Suprapubic skin (tissue), 4 donors: ENCODE measurements at regions not wholly inside any gene's neighbourhood (a gene's known extent, or its start where the extent isn't known, plus 50 kb on each side); places are given as distances from the start of the nearest gene placed in this dataset.
"Not testable (repeated sequence)": the region's sequence is repeated elsewhere in the genome, so short reads cannot be mapped to it uniquely, and the experiment has no call there.

Experiments
- DNase-seq, 2 donors: peaks; one replicate each; pipeline ENCODE4 v3.0.0-alpha.2; 2019; ENCODE audit warnings: low spot score in 2 of 2
- H3K27ac ChIP-seq: fragments of 200-600 bp; sonication (generic); one replicate; pipeline ENCODE4 v1.5.1; 2019
- H3K27me3 ChIP-seq: fragments of 200-600 bp; sonication (generic); one replicate; pipeline ENCODE4 v1.5.1; 2019
- H3K36me3 ChIP-seq: fragments of 200-600 bp; sonication (generic); one replicate; pipeline ENCODE4 v1.5.1; 2019
- H3K4me1 ChIP-seq: fragments of 200-600 bp; sonication (generic); one replicate; pipeline ENCODE4 v1.5.1; 2019
- H3K4me3 ChIP-seq: fragments of 200-600 bp; sonication (generic); one replicate; pipeline ENCODE4 v1.5.1; 2019; ENCODE audit warnings: mild to moderate bottlenecking
- H3K9me3 ChIP-seq: fragments of 200-600 bp; sonication (generic); one replicate; pipeline ENCODE4 v1.5.1; 2019
- EP300 ChIP-seq: sonication (generic); formaldehyde crosslinking; IDR thresholded peaks from one replicate; pipeline ENCODE4 v1.6.1; 2017; ENCODE audit warnings: antibody characterized with exemption
- POLR2A ChIP-seq, 2 donors: fragments of 450-650 bp; IDR thresholded peaks; one replicate each; pipeline ENCODE4 v1.6.1; 2017; ENCODE audit warnings: antibody characterized with exemption in 2 of 2, mild to moderate bottlenecking in 2 of 2, moderate library complexity in 2 of 2
- POLR2AphosphoS5 ChIP-seq, 3 donors: sonication (generic); formaldehyde crosslinking; IDR thresholded peaks; one replicate each; pipeline ENCODE4 v1.6.1; 2017; ENCODE audit warnings: antibody characterized with exemption in 3 of 3
- WGBS: methylation state at CpG from one replicate; pipeline ENCODE4 v1.1.5; 2018; 5-methylcytosine and 5-hydroxymethylcytosine counted together
- TF ChIP-seq, protein P1 (sequence below), 2 donors: fragments of 200-600 bp in 1 of 2; fragments of 450-650 bp in 1 of 2; sonication (generic) in 1 of 2; IDR thresholded peaks; one replicate each; pipeline ENCODE4 v1.5.1; 2016 to 2019; ENCODE audit warnings: antibody characterized with exemption in 2 of 2, mild to moderate bottlenecking in 1 of 2, moderate library complexity in 1 of 2

DNA sequence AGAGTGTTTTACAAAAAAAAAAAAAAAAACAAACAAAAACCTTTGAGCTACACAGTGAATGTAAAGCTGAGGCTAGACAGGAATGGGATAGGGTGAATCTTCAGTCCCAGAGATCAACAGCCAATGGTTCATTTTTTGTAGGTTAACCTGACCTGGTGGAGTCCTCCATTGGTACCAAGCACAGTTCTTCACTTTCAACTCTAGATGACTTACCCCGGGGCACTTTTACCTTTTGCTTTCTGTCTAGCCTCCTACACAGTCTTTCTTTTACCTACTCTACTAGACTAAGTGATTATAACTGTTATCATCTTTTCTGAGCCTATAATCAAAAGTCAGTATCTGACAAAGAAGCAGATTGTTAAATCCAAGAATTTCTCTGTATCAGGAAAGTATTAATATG, 50.9 kb downstream of the ANXA2R start:
- Histone ChIP-seq H3K27me3 (peaks cover 43% of the 10 kb centered on the region), H3K4me1 (no peaks in the 10 kb centered on the region), H3K36me3 (no peaks in the 10 kb centered on the region), H3K9me3 (no peaks in the 10 kb centered on the region), H3K4me3 (no peak overlapping the region), H3K27ac (no peak overlapping the region)
- TF ChIP-seq, protein P1, sequence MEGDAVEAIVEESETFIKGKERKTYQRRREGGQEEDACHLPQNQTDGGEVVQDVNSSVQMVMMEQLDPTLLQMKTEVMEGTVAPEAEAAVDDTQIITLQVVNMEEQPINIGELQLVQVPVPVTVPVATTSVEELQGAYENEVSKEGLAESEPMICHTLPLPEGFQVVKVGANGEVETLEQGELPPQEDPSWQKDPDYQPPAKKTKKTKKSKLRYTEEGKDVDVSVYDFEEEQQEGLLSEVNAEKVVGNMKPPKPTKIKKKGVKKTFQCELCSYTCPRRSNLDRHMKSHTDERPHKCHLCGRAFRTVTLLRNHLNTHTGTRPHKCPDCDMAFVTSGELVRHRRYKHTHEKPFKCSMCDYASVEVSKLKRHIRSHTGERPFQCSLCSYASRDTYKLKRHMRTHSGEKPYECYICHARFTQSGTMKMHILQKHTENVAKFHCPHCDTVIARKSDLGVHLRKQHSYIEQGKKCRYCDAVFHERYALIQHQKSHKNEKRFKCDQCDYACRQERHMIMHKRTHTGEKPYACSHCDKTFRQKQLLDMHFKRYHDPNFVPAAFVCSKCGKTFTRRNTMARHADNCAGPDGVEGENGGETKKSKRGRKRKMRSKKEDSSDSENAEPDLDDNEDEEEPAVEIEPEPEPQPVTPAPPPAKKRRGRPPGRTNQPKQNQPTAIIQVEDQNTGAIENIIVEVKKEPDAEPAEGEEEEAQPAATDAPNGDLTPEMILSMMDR (IDR thresholded peaks at IDR 0.05) = no peak
- TF ChIP-seq POLR2A (IDR thresholded peaks at IDR 0.05) (no peak), EP300 (no peak), POLR2AphosphoS5 (IDR thresholded peaks at IDR 0.05) (no peak)
- 94% methylated on average over 1 of the region's 1 CpG for WGBS
- no peak for DNase-seq

DNA sequence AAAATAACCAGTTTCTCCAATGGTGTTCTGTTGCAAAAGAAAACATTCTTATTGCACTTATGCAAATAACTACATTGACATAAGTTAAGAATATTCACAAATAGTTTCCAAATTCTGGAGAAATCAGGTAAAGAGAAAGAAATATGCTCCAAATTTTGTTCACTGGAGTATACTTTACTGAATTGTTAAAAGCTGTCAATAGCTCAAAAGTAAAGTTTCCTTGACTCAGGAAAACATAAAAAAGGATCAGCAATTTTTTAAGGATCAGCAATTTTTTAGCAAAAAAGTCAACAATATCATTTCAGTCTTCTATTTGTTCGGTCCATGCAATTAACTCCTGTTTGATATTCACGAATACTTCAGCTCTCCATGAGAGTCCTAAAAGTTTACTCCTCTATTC, 51.6 kb downstream of the ANXA2R start:
- no peak overlapping the region for H3K27ac ChIP-seq
- no peak for DNase-seq
- no peak overlapping the region for H3K4me3 ChIP-seq
- H3K36me3 ChIP-seq = no peaks in the 10 kb centered on the region
- WGBS = 89% methylated on average over 2 of the region's 2 CpGs
- no peaks in the 10 kb centered on the region for H3K9me3 ChIP-seq
- H3K4me1 ChIP-seq = no peaks in the 10 kb centered on the region
- TF ChIP-seq POLR2AphosphoS5 (IDR thresholded peaks at IDR 0.05) = no peak
- TF ChIP-seq, protein P1 (IDR thresholded peaks at IDR 0.05) = no peak
- no peak for TF ChIP-seq EP300
- no peak for TF ChIP-seq POLR2A (IDR thresholded peaks at IDR 0.05)
- H3K27me3 ChIP-seq = peaks cover 36% of the 10 kb centered on the region

DNA sequence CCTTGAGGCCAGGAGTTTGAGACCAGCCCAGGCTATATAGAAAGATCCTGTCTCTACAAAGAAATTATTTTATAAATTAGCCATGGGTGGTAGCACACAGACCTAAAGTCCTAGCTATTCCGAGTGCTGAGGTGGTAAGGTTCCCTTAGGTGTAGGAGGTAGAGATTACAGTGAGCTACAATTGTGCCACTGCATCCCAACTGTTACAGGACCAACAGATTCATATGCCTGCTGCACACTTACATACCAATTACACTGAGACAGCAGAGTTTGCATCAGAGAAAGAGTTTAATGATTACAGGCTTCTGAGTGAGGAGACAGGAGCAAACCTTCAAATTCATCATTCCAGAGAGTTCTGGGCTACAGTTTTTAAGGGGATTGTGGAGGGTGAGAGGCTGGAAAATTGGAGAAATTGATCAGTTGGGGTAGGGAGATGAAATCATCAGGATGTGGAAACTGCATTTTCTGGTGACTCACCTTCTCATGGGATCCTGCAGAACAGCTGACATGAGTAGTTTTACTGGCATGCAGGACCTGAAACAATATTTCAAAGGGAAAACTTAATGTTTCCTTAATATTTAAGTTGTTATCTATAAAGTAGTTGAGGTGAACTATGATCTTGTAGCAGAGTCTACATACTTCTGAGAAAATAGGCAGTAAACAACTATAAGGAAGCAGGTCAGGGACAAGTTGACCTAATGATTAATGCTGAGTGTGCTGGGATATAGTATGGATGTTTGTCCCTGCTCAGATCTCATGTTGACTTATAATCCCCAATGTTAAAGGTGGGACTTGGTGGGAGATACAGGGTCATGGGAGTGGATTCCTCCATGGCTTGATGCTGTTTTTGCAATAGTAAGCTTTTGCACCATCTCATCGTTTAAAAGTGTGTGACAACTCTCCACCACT, 54.7 kb downstream of the ANXA2R start:
- H3K27ac ChIP-seq = no peak overlapping the region
- no peaks in the 10 kb centered on the region for H3K9me3 ChIP-seq
- WGBS = 85% methylated on average over 2 of the region's 2 CpGs
- no peak for TF ChIP-seq POLR2AphosphoS5 (IDR thresholded peaks at IDR 0.05)
- TF ChIP-seq EP300 = no peak
- TF ChIP-seq, protein P1 (IDR thresholded peaks at IDR 0.05) = no peak
- no peak for TF ChIP-seq POLR2A (IDR thresholded peaks at IDR 0.05)
- no peak overlapping the region for H3K4me3 ChIP-seq
- H3K36me3 ChIP-seq = no peaks in the 10 kb centered on the region
- DNase-seq = no peak
- no peaks in the 10 kb centered on the region for H3K4me1 ChIP-seq
- peaks cover 13% of the 10 kb centered on the region for H3K27me3 ChIP-seq

DNA sequence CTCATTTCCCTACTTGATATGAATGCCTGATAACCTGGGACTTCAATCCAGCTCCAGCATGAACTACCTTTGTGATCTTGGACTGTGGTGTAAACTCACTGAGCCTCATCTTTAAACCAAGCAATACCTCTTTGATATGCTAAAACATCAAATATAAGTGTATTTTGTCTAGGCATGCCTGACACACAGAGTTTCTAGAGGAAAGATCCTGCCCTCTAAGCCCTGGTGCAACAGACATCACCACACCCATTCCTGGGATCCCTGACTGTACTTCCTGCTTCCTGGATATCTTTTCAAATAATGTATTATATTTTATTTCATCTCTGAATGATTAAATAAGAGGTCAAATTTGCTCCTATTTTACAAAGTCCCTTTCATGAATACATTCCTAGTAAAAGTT, 55.8 kb downstream of the ANXA2R start:
- Histone ChIP-seq H3K27ac (no peak overlapping the region), H3K27me3 (peaks cover 7% of the 10 kb centered on the region), H3K4me1 (no peaks in the 10 kb centered on the region), H3K36me3 (no peaks in the 10 kb centered on the region), H3K4me3 (no peak overlapping the region), H3K9me3 (no peaks in the 10 kb centered on the region)
- TF ChIP-seq POLR2A (IDR thresholded peaks at IDR 0.05) (no peak), EP300 (no peak), POLR2AphosphoS5 (IDR thresholded peaks at IDR 0.05) (no peak)
- TF ChIP-seq, protein P1 (IDR thresholded peaks at IDR 0.05) = no peak
- DNase-seq = no peak

DNA sequence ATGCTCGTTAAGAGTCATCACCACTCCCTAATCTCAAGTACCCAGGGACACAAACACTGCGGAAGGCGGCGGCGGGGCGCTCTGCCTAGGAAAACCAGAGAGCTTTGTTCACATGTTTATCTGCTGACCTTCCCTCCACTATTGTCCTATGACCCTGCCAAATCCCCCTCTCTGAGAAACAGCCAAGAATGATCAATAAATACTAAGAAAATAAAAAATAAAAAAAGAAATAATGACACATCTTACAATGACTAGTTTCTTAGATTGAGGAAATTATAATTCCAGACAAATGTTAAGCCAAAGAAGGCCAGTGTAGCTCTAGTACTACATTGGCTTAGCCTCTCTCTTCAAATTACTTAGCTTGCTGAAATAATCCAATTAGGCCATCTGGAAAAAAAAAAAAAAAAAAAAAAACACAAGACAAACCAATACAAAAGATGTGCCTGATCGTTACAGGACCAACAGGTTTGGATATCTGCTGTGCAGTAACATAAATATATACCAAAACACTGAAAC, 58.0 kb downstream of the ANXA2R start:
- H3K27ac ChIP-seq = no peak overlapping the region
- H3K4me3 ChIP-seq = no peak overlapping the region
- WGBS = 18% methylated on average over 7 of the region's 7 CpGs
- H3K27me3 ChIP-seq = peaks cover 5% of the 10 kb centered on the region
- H3K36me3 ChIP-seq = no peaks in the 10 kb centered on the region
- no peaks in the 10 kb centered on the region for H3K4me1 ChIP-seq
- no peak for TF ChIP-seq POLR2A (IDR thresholded peaks at IDR 0.05)
- no peak for TF ChIP-seq EP300
- TF ChIP-seq, protein P1 (IDR thresholded peaks at IDR 0.05) = no peak
- TF ChIP-seq POLR2AphosphoS5 (IDR thresholded peaks at IDR 0.05) = no peak
- DNase-seq = no peak
- H3K9me3 ChIP-seq = no peaks in the 10 kb centered on the region

DNA sequence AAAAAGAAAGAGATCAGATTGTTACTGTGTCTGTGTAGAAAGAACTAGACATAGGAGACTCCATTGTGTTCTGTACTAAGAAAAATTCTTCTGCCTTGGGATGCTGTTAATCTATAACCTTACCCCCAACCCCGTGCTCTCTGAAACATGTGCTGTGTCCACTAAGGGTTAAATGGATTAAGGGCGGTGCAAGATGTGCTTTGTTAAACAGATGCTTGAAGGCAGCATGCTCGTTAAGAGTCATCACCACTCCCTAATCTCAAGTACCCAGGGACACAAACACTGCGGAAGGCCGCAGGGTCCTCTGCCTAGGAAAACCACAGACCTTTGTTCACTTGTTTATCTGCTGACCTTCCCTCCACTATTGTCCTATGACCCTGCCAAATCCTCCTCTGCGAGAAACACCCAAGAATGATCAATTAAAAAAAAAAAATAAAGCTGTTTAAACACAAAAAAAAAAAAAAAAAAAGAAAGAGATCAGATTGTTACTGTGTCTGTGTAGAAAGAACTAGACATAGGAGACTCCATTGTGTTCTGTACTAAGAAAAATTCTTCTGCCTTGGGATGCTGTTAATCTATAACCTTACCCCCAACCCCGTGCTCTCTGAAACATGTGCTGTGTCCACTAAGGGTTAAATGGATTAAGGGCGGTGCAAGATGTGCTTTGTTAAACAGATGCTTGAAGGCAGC, 58.6 kb downstream of the ANXA2R start:
- not testable (repeated sequence) for H3K27ac ChIP-seq, H3K4me1 ChIP-seq, DNase-seq, H3K36me3 ChIP-seq, H3K4me3 ChIP-seq, H3K27me3 ChIP-seq, H3K9me3 ChIP-seq
- WGBS = no CpG with 5 or more reads among the region's 8 CpGs

DNA sequence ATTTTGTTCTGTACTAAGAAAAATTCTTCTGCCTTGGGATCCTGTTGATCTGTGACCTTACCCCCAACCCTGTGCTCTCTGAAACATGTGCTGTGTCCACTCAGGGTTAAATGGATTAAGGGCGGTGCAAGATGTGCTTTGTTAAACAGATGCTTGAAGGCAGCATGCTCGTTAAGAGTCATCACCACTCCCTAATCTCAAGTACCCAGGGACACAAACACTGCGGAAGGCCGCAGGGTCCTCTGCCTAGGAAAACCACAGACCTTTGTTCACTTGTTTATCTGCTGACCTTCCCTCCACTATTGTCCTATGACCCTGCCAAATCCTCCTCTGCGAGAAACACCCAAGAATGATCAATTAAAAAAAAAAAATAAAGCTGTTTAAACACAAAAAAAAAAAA, 59.1 kb downstream of the ANXA2R start:
- no CpG with 5 or more reads among the region's 5 CpGs for WGBS
- H3K4me1 ChIP-seq, DNase-seq, H3K27me3 ChIP-seq, H3K36me3 ChIP-seq, H3K27ac ChIP-seq, H3K9me3 ChIP-seq, H3K4me3 ChIP-seq: not testable (repeated sequence)
